ENCODE measurements at regions not wholly inside any gene's neighbourhood (a gene's known extent, or its start where the extent isn't known, plus 50 kb on each side); places are given as distances from the start of the nearest gene placed in this dataset.

DNA sequence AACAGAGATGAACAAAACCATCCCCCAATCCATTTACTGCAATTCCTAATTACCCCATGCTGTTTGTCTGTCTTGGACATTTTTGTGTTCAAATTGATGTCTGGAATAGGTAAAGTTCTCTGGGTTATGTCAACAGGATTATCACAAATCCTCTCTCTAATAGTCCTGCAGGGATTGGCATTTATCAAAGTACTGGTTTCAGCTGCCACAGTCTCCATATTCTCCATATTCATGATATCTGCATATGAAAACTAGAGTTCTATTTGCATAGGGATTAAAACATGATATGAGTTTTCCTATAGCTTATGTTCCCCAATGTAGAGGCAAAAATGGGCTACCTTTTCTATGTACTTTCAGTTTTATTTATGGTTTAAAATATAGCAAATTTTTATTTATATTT lies 355.8 kb downstream of the ADRA2A start:
- FAIRE-seq, result no peak
- no peak for DNase-seq (ENCODE audit: low spot score in 2 of 2)

DNA sequence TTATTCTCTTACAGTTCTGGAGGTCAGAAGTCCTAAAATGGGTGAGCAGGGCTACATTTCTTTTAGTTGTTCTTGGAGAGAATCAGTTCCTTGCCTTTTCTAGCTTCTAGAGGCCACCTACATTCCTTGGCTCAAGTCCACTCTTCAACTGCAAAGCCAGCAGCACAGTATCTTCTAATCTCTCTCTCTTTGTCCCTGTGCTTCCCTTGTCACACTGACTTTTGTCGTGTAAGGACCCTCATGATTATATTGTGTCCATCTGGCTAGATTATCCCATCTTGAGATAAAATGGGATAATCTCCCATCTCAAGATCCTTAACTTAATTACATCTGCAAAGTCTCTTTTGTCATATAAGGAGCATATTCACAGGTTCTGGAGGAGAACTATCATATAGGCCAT lies 359.0 kb downstream of the ADRA2A start:
- FAIRE-seq (no peak), DNase-seq (ENCODE audit: low spot score in 2 of 2) (no peak)

DNA sequence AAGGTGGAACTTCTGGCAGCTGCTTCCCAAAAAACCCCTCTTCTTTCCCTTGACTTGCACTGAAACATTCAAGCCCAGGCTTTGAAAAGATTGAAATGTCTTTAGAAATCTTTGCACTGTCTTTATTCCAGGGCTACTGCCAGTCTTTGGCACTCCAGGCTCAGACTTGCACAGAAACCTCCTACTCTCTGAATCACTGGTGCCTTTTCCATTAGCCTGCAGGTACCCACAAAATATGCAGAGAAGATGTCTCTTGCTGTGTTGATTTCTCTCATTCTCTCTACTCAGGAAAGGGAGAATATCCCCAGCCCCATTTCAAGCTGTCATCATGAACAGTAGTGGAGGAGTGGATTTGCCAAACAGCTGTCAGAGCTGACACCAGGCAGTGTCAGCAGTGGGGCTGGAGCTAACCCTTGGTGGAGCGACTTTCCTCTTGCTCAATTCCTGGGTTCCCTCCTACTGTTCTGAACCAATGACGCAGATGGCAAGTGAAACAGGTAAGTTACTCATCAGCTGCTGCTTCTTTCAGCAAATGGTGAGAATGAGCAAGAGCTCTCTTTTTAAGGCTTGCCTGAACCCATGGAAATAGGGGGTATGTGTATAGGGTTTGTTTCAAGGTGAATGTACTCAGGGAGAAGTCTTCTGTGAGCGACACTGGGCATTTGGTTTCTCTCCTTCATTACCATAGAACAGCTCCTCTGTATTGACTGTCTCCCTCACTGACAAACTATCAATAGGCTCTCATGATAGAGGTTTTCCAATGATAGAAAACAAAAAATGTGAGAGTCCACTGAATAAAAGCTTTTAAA lies 362.4 kb downstream of the ADRA2A start:
- DNase-seq (ENCODE audit: low spot score in 2 of 2) (no peak), FAIRE-seq (no peak)

DNA sequence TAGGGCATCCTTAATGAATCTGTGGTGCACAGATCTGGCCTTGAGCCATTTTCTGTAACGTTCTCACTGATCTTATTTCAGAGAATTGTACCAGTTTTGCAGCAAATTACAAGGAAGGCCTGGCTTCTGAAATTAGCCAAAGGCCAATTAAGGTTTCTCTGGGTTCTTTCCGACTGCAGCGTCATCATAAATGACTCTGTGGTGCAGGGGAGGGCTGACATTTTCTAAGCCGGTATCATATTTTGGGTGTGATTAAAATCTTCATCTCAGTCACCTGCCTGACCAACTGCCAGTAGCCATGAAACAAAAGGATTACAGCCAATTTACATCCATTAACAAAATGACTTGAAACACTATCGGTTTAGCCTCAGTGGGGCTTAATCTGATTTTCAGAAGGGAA lies 363.7 kb downstream of the ADRA2A start:
- FAIRE-seq (no peak), DNase-seq (ENCODE audit: low spot score in 2 of 2) (no peak)

DNA sequence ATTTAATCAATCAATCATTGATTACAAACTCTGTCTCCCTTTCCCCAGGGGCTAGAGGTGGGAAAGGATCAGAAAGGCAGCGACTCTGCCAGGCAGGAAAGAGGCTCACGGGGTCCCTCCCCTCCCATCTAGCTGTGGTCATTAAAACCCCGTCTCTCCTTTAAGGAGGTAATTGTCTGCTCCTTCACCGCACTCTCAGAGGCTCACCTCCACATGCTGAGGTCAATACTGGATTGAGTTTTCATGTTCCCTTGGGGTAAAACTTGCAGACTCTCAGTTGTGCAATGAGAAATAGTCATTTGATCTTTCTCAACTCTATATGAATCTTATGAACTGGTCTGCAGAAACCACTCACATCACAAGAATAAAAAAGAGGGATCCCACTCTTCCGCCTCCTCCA lies 368.8 kb downstream of the ADRA2A start:
- FAIRE-seq (no peak), DNase-seq (ENCODE audit: low spot score in 2 of 2) (no peak)

DNA sequence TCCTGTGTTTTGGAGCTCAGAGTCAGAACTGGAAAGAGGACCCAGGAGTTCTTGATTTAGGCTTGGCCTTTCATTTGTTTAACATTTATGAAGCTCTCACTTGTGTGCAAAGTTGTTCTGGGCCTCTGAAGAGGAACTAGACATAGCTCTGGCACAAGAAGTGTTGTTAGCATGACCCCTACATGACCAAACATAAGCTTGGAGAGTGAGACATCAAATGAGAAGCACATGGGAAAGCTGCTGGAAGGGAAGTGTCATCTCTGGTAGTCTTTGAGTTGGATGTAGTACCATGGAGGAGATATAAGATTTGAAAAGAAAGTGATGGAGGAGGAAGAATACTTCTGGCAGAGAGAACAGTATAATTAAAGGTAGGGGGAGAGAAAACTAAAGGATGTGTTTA lies 370.1 kb downstream of the ADRA2A start:
- no peak for FAIRE-seq
- no peak for DNase-seq (ENCODE audit: low spot score in 2 of 2)

DNA sequence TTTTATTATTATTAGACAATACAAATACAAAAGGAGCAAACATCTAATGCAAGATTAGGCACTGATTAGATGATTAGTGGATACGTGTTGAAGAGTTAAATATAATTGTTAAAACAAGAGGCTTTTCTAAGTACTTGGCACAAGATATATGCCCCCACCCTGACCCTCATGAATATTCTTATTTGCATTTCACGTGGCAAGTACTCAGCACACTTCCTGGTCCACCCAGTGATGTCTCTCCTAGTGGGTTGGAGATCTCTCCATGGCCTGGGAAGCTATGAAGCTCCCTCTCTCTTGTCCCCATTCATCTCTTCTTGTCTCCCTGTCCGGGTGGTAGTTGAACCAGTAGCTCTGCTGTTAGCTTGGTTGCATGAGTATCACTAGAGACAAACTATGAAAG lies 375.3 kb downstream of the ADRA2A start:
- no peak for DNase-seq (ENCODE audit: low spot score in 2 of 2)
- FAIRE-seq, result no peak

DNA sequence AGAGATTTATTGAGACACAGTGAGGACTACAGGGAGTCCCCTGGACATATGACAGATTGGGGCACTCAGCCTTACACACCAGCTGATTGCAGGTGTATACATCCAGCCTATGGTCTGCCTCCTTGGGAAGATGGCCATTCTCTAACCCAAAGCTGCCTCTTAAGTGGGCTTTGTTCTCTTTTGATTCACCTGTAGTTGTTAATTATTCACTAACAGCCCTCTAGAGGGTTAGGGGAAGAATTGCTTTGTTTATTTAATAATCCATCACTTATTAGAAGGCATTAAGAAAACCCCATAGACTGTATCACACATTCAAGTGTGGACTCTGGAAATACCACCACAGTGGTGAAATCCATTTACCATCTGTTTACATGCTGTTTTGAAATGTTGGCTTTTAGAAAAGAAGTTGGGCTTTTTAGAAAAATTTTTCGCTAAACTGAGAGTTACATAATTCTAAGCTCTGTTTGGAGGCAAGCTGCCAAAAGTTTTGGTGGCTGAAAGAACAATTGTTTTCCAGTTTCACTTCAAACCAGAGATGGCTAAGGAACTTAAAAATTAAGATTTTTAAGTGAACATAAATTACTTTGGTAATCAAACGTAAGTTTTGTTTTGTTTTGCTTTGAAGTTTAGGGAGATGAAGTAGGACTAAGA lies 379.1 kb downstream of the ADRA2A start:
- FAIRE-seq, result no peak

DNA sequence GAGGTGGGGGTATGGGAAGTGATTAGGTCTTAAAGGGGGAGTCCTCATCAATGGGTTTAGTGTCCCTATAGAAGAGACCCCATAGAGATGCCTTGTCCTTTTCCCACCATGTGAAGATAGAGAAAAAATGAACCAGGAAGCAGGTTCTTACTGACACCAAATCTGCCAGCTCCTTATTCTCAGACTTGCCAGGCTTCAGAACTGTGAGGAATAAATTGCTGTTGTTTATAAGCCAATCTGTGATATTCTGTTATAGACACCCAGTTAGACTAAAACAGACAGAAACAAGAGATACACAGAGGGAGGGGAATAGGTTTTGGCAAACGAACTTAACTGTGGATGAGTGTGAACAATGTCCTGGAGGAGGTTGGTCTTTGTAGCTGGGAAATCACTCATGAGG lies 381.4 kb downstream of the ADRA2A start:
- FAIRE-seq (no peak), DNase-seq (ENCODE audit: low spot score in 2 of 2) (no peak)

More for the DNA sequence above, 379.1 kb downstream of the ADRA2A start:
- DNase-seq (ENCODE audit: low spot score in 2 of 2), result no peak

DNA sequence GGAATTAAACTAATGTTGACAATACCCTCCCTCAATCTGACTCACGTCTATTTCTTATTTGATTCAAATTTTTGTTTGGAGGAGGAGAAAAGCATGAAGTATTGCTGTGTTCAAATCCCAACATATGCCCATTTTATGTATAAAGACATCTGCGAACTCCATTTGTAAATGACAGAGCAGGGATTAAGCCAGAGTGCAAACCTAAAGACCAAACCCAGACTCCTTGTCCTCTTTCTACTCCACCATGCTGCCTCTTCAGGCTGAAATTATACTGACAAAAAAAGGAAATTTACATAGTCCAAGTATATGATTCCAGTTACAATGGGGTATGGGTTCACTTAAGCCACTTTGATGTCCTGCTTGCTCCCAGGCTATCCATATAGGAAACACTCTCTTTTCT lies 383.1 kb downstream of the ADRA2A start:
- DNase-seq (ENCODE audit: low spot score in 2 of 2), result no peak
- FAIRE-seq, result no peak

DNA sequence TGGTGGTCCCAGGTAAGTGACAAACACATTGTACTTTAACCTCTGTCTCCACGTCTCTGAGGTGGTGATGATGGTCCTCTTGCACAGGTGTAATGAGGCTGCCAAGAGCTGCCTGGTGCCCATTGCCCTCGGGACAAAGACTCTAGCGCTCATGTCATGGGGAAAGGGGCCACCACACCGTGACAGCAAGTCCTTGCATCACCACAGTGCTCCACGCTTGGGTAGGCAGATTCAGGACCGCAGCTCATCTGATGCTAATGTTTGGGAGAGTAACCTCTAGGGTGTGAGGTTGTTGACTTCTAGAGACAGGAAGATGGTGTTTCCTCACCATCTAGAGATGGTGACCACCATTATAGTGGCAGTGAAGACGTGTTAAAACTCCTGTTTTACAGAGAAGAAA lies 395.6 kb downstream of the ADRA2A start:
- FAIRE-seq (no peak), DNase-seq (ENCODE audit: low spot score in 2 of 2) (no peak)

DNA sequence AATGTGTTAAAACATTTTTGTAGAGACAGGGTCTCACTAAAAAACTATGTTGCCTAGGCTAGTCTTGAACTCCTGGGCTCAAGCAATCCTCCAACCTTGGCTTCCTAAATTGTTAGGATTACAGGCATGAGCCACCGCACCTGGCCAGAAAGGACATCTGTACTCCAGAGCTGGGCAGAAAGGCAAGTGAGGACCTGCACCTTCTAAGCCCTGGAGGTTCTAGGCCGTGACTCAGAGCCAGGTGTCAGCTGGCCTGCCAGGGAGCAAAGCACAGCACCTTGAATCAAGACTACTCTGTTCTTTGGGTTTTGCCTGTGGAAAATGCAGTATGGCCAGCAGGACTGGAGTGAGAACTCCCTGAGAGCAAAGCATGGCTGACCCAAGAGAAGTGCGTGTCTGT lies 396.5 kb downstream of the ADRA2A start:
- DNase-seq (ENCODE audit: low spot score in 2 of 2), result no peak
- no peak for FAIRE-seq

DNA sequence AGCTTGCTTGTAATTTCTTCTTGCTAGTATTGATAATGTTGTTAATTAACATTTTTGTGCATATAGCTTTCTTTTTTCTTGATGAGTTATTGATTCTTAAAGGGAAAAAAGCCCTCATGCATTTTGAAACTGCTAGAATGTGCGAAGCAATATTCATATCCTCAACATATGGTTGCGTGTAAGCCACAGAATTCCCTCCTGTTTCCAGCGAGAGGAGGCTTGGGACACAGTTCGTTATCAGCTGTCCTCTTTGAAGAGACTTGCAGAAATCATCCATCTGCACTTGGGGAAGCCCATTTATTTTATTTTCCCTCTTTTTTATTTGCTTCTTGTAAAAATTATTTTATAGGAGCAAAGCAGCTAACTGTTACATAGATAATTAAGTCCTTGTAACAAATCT lies 398.0 kb downstream of the ADRA2A start:
- FAIRE-seq, result no peak
- no peak for DNase-seq (ENCODE audit: low spot score in 2 of 2)

DNA sequence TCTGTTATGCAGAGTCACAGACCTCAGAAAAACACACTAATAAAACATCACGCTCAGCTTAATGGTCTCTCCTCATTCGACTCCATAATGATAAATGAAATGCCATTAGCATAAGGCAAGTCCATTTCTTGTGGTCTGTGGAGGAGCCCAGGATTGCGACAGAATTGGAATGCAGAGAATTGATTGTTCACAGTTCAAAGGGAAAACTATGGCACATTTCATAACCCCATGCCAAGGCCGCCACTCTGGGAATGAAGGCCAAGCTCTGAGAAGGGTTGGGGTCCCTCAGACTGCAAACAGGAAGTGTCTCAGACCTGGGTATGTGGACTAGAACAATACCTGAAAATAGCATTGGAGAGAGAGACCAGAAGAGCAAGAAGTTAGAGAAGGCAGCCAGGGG lies 398.9 kb downstream of the ADRA2A start:
- FAIRE-seq (no peak), DNase-seq (ENCODE audit: low spot score in 2 of 2) (no peak)

DNA sequence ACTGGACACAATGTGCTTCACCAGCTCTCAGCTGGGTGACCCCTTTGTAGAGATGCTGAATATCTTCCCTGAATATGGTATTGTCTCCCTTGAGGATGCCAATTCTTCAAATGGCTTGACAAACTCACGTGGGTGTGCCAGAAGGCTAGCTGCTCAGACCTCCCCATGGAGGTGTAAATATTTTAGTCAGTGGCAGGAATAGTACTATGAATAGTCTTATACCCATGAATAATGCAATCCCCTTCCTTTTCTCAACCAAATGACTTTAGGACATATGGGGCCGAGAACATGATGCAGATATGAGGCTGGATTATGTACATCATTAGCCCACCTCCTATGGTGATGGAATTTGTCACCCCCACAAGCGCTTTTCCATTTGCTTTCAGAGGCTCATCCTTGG lies 401.8 kb downstream of the ADRA2A start:
- no peak for FAIRE-seq

DNA sequence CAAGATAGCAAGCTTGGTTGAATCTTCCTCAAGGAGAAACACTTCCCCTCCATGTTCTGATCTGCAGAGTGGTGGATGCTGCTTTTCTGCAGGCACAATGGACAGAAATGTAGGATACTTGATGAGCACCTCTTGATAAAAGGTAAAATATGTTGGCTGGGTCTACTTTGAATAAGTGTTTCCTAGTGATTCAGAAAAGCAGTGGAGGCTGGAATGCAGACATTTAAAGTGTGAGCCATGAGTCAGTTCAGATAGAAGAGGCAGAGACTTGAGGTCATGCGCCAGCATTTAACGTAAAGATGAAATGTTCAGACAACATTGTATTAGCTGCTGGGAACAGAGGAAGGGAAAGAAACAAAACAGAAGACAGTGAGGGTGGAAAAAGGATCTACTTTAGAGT lies 403.1 kb downstream of the ADRA2A start:
- FAIRE-seq (no peak), DNase-seq (ENCODE audit: low spot score in 2 of 2) (no peak)

More for the DNA sequence above, 401.8 kb downstream of the ADRA2A start:
- no peak for DNase-seq (ENCODE audit: low spot score in 2 of 2)

DNA sequence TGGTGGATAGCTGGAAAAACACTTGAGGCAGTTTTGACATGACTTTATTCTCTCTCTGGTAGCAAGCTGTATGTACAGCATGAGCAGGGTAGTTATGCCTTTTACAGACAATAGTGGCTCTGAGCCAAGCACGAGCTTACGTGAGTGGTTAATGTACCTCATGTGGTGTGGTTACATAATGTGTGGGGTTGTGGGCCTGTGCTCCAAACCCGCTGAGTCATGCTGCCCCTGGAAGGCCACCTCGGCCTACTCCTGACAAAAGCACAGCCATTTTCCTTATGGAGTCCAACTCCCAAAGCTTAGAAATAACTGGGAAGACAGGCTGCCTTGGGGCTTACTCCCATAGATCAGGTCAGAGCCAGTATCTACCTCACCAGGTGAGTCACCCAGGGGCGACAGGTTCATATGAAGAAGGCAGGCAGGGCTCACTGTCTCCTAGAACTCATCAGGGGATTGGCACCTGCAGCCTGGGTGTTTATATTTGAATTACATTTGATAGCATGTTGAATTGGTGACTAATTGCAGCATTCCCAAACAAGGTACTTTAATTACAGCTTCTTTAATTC lies 404.5 kb downstream of the ADRA2A start:
- FAIRE-seq, result no peak
- DNase-seq (ENCODE audit: low spot score in 2 of 2), result no peak

DNA sequence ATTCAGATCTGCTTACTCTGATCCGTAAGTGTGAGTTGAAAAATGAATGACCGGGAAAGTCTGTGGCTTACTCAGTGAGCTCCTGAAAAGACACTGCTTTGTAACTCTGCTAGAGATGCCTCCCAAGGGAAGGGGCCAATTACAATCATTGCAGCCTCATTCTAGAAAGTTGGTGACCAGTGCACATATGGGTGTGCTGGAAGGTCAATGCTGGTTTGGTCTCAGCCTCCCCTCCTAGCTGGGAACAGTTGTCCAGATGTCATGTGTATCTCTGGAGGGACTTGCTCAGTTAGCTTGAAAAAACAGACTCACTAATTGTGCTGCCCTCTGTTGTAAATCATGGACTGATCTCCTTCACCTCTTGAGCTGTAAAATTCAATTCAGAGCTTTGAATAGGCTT lies 405.0 kb downstream of the ADRA2A start:
- DNase-seq (ENCODE audit: low spot score in 2 of 2), result no peak
- no peak for FAIRE-seq

DNA sequence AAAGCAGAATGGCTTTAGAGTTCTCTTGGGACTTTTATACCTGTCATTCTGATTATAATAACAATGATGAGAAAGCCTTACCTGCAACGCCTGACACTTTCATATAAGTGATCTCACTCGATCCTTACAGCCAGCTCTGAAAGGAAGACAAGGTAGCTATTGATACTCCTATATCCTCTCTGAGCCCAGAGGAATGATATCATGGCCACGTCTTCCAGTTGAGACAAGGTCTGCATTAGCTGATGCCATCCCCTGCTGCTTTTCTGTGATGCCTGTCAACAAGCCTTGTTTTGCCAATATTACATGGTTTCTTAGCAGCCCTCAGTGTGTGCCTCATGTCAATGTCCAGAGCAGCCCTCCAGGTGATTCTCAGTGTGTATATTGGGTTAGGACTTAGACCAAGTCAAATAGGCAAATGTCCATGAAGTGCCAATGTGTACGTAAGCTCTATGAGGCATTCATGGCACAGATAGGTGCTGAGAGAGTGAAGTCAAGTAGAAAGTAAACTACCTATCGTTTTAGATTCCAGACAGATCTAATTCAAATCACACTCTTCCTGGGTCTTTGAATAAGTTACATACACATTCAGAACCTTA lies 405.9 kb downstream of the ADRA2A start:
- DNase-seq (ENCODE audit: low spot score in 2 of 2), result no peak
- FAIRE-seq, result no peak

DNA sequence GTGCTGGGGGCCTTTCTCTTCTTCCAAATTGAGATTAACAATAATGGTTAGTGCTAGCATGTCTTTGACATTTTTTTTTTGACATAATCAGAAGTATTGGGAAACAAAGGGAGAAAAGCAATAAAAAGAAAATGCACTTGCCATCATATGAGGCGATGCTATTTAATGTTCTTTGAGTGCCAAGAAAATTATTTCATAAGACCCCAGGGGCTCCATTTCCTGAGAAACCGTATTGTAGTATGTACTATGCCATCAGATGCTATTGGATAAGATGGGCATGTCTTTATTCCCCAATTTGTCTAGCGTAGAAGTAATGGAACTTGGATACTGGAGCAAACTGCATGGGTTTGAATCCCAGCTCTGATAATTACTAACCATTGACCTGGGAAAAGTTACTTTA lies 408.9 kb downstream of the ADRA2A start:
- DNase-seq (ENCODE audit: low spot score in 2 of 2), result no peak
- no peak for FAIRE-seq

DNA sequence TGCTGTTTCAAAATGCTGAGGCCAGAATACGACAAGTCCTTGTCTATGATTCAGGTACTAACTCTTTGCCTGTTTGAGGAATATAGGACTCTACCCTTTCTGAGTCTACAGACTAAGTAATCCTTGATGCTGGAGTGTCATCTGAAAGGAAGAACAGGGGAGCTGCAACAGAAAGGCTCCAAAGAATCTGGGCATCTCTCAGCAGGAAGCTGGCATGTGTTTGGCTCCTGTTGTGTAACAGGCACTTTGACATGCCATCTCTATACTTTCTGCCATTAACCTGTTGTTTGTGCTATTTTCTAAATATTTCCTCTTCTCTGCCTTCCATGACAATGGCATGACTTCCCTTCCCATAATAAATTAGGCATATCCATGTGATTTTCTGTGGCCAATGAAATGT lies 409.5 kb downstream of the ADRA2A start:
- FAIRE-seq, result no peak

DNA sequence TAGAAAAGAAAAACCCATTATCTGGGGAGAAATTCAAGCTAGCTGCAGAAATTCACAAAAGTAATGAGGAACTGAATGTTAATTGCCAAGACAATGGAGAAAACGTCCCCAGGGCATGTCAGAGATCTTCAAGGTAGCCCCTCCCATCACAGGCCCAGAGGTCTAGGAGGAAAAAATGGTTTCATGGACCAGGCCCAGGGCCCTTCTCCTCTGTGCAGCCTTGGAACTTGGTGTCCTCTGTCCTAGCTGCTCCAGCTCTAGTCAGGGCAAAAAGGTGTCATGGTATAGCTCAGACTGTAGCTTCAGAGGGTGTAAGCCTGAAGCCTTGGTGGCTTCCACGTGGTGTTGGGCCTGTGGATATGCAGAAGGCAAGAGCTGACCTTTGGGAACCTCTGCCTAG lies 411.8 kb downstream of the ADRA2A start:
- FAIRE-seq (no peak), DNase-seq (ENCODE audit: low spot score in 2 of 2) (no peak)

More for the DNA sequence above, 409.5 kb downstream of the ADRA2A start:
- no peak for DNase-seq (ENCODE audit: low spot score in 2 of 2)

Data from frontal cortex (tissue), 3 donors.